AG08395 (cell line): ENCODE measurements at regions not wholly inside any gene's neighbourhood (a gene's known extent, or its start where the extent isn't known, plus 50 kb on each side); places are given as distances from the start of the nearest gene placed in this dataset.
"Not testable (repeated sequence)": the region's sequence is repeated elsewhere in the genome, so short reads cannot be mapped to it uniquely, and the experiment has no call there.

Experiments
- DNase-seq: peaks from one replicate; pipeline ENCODE4 v3.0.0; 2012; ENCODE audit warnings: mixed read lengths, low spot score

DNA sequence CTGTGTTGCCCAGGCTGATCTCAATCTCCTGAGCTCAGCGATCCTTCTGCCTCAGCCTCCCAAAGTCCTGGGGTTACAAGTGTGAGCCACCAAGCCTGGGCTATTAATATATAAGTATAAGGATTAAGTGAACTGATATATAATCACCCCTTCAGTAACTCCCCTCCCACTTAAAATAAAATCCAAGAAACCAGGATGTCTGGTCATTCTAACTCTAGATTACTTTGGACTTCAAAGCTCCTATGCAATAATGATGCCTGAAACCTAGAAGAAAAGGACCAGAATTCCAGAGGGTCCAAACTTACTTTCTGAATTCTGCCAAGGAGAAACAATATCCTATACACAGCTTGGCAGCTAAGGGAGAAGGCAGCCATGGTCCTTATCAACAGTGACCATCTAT, 206.8 kb upstream of the ZNF217 start:
- no peak for DNase-seq

- DNase-seq: no peak
Observed at GRCh38 chr20:53797085-53797484, 203.4 kb upstream of the ZNF217 start.

- no peak for DNase-seq
Observed at GRCh38 chr20:53795170-53795569, 201.5 kb upstream of the ZNF217 start.

DNA sequence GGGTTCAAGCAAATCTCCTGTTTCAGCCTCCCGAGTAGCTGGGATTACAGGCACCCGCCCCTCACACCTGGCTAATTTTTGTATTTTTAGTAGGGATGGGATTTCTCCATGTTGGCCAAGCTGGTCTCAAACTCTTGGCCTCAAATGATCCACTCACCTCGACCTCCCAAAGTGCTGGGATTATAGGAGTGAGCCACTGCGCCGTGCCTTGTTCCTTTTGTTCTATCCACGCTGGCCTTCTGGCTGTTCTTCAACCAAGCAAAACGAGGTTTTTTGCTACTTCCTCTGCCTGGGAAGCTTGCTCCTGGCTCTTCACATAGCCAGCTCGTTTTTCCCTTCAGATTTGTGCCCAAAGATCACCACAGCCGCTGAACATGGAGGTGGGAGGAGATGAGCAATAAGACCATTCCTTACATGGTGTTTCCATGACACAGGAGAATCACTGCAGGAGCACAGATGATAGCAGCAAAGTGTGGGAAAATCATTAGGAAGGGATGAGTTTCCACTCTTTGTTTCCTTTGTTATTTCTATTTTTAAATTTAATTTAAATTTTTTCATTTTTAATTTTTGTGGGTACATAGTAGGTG, 201.0 kb upstream of the ZNF217 start:
- peak; percentile 21 for DNase-seq

- DNase-seq: no peak
Observed at GRCh38 chr20:53793783-53794383, 200.2 kb upstream of the ZNF217 start.

GRCh38 chr20:53792946-53793536, 199.4 kb upstream of the ZNF217 start:
- DNase-seq: no peak

DNA sequence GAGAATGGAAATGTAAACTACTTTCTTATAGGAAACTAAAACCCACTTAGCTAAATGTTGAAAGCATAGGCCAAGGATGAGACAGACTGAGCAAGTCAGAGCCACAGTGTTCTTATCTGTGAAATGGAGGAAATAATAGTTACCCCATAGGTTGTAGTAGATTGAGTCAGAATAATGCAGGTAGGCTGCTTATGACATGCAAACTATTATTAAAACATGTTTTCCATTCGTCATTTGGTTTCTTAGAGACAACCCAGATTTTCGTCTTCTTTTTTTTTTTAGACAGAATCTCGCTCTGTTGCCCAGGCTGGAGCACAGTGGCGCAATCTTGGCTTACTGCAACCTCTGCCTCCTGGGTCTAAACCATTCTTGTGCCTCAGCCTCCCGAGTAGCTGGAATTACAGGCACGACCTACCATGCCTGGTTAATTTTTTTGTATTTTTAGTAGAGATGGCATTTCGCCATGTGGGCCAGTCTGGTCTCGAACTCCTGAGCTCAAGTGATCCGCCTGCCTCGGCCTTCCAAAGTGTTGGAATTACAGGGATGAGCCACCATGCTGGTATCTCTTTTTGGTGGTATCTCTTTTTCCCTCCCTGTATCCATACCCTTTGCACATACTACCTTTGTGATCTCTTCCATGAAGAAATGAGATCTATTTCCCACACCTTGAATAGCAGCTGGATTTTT, 196.5 kb upstream of the ZNF217 start:
- no peak for DNase-seq

DNA sequence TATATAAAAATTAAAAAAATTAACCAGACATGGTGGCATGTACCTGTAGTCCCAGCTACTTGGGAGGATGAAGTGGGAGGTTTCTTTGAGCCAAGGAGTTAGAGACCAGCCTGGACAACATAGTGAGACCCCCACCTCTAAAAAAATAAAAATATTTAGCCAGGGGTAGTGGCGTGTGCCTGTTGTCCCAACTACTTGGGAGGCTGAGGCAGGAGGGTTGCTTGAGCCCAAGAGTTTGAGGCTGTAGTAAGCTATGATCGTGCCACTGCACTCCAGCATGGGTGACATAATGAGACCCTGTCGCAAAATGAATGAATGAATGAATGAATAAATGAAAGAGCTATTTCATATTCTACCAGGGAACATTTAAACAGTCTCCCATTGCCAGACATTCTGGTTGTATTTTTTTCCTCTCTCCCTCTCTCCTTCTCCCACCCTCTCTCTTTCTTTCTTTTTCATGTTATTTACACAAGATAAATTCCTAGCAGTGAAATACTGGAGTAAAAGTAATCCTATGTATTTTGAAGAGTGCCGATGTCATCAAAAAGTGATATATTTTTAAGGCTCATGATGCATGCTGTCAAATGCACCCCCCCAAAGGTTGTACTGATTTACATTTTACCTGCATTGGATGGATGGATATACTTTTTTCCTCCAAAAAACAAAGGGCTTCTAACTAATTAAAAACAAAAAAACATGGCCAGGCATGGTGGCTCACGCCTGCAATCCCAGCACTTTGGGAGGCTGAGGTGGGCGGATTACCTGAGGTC, 194.8 kb upstream of the ZNF217 start:
- DNase-seq: no peak

- not testable (repeated sequence) for DNase-seq
Observed at GRCh38 chr20:53787491-53787931, 193.9 kb upstream of the ZNF217 start.

DNA sequence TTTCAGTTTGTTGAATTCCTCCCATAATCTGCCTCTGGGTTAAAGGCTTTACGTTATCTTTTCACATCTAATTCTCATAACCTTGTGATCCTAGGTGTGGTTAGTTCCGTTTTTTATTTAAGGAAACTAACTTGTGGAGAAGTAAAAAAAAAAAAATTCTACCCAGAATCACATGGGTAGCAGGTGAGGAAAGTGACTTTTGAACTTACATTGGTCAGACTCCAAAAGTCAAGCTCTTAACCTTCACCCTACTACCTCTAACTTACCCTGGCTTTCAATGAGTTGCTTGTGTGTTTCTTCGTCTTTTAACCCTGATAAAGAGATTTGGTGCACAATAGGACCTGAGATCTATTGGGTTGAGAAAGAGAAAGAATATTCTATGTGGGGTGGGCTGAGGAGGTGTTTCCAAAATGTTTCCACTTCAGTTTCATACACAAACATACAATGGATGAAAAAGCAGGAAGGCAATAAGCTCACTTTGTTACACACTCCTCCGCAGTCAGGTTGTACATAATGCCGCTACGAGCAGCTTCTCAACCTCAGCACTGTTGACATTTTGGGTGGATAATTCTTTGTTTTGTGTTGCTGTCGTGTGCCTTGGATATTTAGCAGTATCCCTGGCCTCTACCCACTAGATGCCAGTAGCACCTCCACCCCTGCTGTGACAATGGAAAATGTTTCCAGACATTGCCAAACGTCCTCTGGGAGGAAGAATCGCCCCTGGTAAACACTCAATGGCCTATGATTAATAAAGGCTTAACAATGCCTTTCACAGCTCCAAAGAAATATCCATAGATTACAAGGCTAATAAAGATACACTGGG, 193.0 kb upstream of the ZNF217 start:
- no peak for DNase-seq

- DNase-seq: no peak
Observed at GRCh38 chr20:53786071-53786444, 192.4 kb upstream of the ZNF217 start.

- DNase-seq: no peak
Observed at GRCh38 chr20:53785320-53785719, 191.7 kb upstream of the ZNF217 start.

GRCh38 chr20:53783768-53784167, 190.1 kb upstream of the ZNF217 start:
- no peak for DNase-seq

GRCh38 chr20:53782612-53783246, 189.1 kb upstream of the ZNF217 start:
- no peak for DNase-seq

DNA sequence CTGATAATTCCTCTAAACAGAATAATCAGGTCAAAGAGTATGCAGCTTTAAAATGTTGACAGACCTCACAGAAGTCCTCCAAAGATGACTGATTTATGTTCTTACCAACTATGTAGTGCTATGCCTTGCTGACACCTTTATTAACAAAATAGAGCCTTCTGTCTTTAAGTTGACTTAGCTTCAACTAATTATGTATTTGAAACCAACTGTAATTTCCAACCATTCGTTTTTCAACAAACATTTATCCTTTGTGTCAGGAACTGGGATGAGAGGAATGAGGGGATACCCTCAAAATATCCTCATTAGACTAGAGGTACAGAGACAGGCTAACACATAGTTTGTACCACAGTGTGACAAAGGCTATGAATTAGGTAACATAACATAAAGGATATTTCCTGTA, 186.2 kb upstream of the ZNF217 start:
- no peak for DNase-seq

GRCh38 chr20:53778736-53779135, 185.1 kb upstream of the ZNF217 start:
- no peak for DNase-seq

DNA sequence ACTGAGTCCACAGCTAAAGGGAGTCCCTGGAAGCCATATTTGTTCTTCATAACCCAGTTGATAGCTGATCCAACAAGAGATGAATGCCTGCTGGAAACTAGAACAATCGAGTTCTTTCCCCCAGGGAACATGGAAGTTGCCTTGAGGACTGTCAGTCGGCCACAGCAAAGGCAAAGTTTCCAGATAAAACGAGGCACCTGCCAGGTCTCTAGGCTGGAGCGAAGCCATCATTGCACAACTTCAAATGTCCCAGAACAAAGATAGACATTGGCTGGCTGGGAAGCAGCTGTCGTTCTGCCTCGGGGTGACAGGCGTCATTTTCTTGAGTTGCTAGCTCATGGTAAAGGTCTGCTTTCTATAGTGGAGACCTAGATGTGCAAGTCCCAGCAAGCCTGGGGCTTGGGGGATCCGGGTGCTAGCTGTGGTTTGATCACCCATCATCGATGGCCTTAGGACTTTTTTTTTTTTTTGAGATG, 184.4 kb upstream of the ZNF217 start:
- DNase-seq: no peak

- not testable (repeated sequence) for DNase-seq
Observed at GRCh38 chr20:53777402-53777801, 183.8 kb upstream of the ZNF217 start.

- no peak for DNase-seq
Observed at GRCh38 chr20:53776858-53777257, 183.2 kb upstream of the ZNF217 start.

DNA sequence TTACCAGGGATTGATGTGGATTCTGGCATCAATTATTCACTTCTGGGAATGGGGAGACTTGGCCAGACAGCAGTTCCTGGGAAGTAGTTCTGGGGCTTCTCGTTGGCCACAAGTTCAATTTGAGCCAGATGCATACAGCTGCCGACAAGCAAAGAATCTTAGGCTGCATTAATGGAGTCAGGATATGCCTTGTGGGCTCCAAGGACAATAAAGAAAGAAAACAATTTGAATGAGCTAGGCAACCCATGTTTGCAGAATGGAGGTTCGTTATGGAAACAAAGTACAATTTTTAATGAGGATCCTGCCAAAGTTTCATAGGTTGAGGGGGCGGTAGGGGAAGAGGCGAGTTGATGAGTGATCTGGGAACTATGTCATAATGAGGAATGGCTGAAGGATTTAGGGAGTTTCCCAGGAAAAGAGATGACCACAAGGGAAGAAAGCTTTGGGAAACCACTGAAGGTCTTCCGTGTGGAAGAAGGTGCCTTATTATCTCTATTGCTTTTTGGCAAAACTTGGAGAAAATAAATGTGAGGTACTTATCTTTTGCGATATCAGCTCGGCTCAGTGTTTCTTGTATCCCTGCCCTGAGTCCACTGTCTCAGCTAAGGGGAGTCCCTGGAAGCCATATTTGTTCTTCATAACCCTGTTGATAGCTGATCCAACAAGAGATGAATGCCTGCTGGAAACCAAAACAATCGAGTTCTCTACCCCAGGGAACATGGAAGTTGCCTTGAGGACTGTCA, 181.0 kb upstream of the ZNF217 start:
- peak; percentile 90 for DNase-seq
